ENCODE measurements at regions not wholly inside any gene's neighbourhood (a gene's known extent, or its start where the extent isn't known, plus 50 kb on each side); places are given as distances from the start of the nearest gene placed in this dataset.

DNA sequence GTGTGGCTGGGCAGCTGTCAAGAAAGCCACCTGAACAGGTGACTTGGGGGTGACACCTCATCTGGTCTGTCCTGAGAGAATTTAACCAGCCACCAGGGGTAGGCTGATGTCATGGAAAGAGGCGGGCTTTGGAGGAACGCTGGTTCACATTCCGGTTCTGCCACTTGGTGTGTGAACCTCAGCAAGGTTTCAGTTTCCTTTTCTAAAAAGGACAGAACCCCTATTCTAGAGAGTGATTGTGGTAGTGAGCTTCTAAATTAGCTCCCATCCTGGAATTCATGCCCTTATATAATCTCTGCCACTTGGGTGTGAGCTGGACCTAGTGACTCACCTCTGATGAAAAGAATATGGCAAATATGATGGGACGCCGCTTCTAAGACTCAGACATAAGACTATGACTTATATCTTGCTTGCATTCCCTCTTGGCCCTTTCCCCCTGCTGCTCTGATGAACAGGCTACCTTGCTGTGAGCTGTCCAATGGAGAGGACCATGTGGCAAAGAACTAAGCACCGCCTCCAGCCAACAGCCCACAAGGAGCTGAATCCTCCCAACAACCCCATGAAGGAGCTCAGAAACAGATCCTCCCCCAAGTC lies 332.1 kb downstream of the RRAGC start:
- TF ChIP-seq, protein P1, sequence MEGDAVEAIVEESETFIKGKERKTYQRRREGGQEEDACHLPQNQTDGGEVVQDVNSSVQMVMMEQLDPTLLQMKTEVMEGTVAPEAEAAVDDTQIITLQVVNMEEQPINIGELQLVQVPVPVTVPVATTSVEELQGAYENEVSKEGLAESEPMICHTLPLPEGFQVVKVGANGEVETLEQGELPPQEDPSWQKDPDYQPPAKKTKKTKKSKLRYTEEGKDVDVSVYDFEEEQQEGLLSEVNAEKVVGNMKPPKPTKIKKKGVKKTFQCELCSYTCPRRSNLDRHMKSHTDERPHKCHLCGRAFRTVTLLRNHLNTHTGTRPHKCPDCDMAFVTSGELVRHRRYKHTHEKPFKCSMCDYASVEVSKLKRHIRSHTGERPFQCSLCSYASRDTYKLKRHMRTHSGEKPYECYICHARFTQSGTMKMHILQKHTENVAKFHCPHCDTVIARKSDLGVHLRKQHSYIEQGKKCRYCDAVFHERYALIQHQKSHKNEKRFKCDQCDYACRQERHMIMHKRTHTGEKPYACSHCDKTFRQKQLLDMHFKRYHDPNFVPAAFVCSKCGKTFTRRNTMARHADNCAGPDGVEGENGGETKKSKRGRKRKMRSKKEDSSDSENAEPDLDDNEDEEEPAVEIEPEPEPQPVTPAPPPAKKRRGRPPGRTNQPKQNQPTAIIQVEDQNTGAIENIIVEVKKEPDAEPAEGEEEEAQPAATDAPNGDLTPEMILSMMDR (conservative IDR thresholded peaks at IDR 0.05; ENCODE audit: low read length) = no peak
- TF ChIP-seq EZH2phosphoT487 (IDR thresholded peaks at IDR 0.05; ENCODE audit: borderline replicate concordance, low read depth, low read length) = no peak
